Mucosa of descending colon (tissue), 3 donors: ENCODE measurements at regions not wholly inside any gene's neighbourhood (a gene's known extent, or its start where the extent isn't known, plus 50 kb on each side); places are given as distances from the start of the nearest gene placed in this dataset.
A peak's percentile ranks its signal among the peaks of the same experiment; 100 is the strongest.

Source experiments
- ATAC-seq: fragments of 200-7000 bp; cut with Tn5 transposase; one replicate; pipeline ENCODE4 v1.9.1; 2020; ENCODE audit warnings: mild to moderate bottlenecking, moderate library complexity
- DNase-seq, 3 donors: peaks; one replicate each; pipeline ENCODE4 v3.0.0-alpha.2; 2020
- H3K36me3 ChIP-seq: fragments of 200-600 bp; one replicate; pipeline ENCODE4 v1.8.0; 2021; ENCODE audit warnings: low read depth, mild to moderate bottlenecking
- H3K4me1 ChIP-seq: fragments of 200-600 bp; one replicate; pipeline ENCODE4 v1.8.0; 2021; ENCODE audit warnings: low read depth, mild to moderate bottlenecking
- H3K4me3 ChIP-seq: fragments of 200-600 bp; one replicate; pipeline ENCODE4 v1.8.0; 2021; ENCODE audit warnings: mild to moderate bottlenecking
- H3K9me3 ChIP-seq: fragments of 200-600 bp; one replicate; pipeline ENCODE4 v1.8.0; 2021; ENCODE audit warnings: mild to moderate bottlenecking
- intact Hi-C, 2 donors: fragments of 100-400 bp; cut with DNase I in 1 of 2; cut with micrococcal nuclease in 1 of 2; formaldehyde crosslinking; loops; one replicate each; pipeline versions ENCODE4 v1.11.0 to v1.11.1; 2022; cut with DNase I, micrococcal nuclease
- TF ChIP-seq, protein P1 (sequence below): fragments of 200-600 bp; IDR thresholded peaks from one replicate; pipeline ENCODE4 v1.8.0; 2022; ENCODE audit warnings: antibody characterized with exemption, mild to moderate bottlenecking
- donor health status: DM: no; HTN: no; CAD: no; lungs with moderate emphysema.
- donor health status: DM: no; HTN: no; CAD: no.
- donor health status: DM: no; HTN: yes; CAD: no.

DNA sequence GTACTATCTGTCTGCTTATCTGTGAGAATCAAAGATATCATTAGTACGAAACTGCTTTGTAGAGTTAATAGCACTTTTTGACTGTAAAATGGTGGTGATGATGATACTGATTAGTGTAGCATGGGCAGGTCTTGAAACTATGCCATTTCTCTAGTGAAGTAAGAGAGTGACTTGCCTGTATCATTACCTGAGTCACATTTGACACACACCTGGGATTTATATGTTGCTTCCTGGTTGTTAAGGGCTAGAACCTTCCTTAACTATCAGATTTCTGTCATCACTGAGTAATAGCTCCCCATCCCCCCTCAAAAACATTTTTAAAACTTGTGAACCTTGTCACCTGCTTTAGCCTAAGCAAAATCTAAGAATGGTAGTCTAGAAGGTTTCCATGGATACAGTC is 135.6 kb upstream of the RORB start:
- Histone ChIP-seq H3K36me3 (no peaks in the 10 kb centered on the region), H3K4me1 (no peaks in the 10 kb centered on the region), H3K4me3 (no peak overlapping the region), H3K9me3 (no peaks in the 10 kb centered on the region)
- ATAC-seq (no peak), DNase-seq (no peak)
- TF ChIP-seq, protein P1, sequence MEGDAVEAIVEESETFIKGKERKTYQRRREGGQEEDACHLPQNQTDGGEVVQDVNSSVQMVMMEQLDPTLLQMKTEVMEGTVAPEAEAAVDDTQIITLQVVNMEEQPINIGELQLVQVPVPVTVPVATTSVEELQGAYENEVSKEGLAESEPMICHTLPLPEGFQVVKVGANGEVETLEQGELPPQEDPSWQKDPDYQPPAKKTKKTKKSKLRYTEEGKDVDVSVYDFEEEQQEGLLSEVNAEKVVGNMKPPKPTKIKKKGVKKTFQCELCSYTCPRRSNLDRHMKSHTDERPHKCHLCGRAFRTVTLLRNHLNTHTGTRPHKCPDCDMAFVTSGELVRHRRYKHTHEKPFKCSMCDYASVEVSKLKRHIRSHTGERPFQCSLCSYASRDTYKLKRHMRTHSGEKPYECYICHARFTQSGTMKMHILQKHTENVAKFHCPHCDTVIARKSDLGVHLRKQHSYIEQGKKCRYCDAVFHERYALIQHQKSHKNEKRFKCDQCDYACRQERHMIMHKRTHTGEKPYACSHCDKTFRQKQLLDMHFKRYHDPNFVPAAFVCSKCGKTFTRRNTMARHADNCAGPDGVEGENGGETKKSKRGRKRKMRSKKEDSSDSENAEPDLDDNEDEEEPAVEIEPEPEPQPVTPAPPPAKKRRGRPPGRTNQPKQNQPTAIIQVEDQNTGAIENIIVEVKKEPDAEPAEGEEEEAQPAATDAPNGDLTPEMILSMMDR = no peak
- intact Hi-C loops = no loop called here

DNA sequence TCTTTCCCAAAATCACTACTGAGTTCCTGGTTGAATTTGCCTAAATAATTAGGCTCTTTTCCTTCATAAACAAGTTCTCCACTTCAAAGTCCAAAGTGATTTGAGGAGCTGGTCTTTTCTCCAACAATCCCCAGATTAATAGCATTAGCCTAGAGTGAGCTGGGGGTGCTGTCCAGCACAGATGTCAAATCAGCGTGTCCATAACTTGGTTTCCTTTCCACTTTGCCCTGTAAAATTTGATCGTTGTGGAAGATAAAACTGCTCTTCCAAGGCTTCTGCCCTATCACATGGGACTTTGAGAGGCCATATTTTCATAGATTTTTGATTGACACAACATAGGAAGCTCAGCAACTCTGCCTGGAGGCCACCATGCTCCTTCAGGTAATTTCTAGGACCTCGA is 134.7 kb upstream of the RORB start:
- no peaks in the 10 kb centered on the region for H3K36me3 ChIP-seq
- no peaks in the 10 kb centered on the region for H3K4me1 ChIP-seq
- intact Hi-C loops = no loop called here
- DNase-seq = no peak
- no peaks in the 10 kb centered on the region for H3K9me3 ChIP-seq
- TF ChIP-seq, protein P1 = no peak
- no peak for ATAC-seq
- H3K4me3 ChIP-seq = no peak overlapping the region

DNA sequence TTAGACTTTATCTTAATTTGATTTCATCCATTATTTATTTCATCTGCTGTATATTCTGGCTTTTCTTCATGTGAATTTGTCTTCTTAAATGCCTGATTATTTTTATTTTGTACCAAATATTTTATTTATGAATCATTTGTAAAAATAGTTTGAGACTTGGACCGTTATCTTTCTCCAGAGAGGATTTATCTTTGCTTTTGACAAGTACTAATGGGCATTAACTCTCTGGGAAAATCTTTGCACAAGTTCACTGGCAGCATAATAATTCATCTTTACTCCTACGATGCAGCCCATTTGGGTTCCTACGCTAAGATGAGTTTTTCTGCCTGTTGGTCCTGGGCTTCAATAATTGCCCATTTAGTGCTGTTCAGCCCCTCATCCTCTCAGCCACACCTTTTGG is 131.0 kb upstream of the RORB start:
- Histone ChIP-seq H3K36me3 (no peaks in the 10 kb centered on the region), H3K9me3 (no peaks in the 10 kb centered on the region), H3K4me1 (no peaks in the 10 kb centered on the region), H3K4me3 (no peak overlapping the region)
- ATAC-seq = no peak
- DNase-seq = no peak
- TF ChIP-seq, protein P1 = no peak
- intact Hi-C loops = no loop called here

DNA sequence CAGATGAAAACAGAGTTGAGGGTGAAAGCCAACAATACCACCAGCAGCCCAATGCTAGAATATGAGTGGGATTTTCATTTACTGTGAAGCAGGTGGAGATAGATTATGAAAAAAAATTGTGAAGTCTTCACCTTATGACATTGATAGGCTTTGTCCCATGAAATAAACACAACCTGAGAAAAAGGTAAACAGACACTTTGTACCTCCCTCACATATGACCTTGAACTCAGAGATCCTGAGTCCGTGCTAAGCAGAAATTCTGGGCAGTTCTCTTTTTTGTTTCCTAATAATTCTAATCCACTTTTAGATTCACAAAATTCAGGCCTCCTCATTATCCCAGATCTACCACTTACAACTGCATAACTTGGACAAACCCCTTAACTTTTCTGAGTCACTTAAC is 127.3 kb upstream of the RORB start:
- Histone ChIP-seq H3K4me1 (no peaks in the 10 kb centered on the region), H3K4me3 (no peak overlapping the region), H3K36me3 (no peaks in the 10 kb centered on the region), H3K9me3 (no peaks in the 10 kb centered on the region)
- intact Hi-C loops = no loop called here
- DNase-seq (no peak), ATAC-seq (no peak)
- TF ChIP-seq, protein P1 = no peak

DNA sequence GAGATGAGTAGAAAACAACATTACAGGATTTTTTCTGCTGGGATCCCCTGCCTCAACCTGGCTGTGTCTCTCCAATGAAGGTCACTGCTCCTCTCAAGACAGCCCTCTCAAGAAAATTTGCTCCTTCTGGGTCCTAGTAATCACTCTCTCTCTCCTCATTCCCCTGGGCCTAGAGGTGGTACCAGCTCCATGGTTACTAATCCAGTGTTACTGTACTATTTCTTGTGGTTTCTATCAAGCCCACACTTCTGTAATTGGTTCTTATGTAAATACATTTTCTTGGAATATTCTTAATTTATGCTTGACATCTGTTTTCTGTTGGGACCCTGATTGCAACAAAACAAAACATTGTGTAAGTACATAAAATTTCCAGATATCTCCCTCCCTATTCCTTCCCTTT is 123.8 kb upstream of the RORB start:
- ATAC-seq = no peak
- intact Hi-C loops = no loop called here

DNA sequence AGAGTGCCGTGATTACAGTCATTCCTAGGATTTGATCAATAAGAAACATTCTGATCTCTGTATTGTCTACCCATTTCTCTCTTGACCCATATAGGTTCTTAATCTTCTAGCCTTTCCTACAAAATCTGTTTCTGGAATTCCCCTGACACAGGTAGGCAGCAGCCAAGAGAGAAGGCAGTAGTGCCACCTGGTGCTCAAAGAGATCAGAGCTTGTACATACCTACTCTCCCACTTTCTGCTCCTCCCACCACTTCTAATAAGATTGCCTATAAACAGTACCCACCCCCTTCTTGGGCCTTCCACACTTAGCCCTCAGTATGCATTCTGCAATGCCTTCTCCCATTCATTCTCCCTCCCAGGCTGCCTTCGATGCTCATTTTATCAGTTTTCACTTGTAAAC is 117.4 kb upstream of the RORB start:
- no peak overlapping the region for H3K4me3 ChIP-seq
- ATAC-seq = peak; percentile 41
- no peaks in the 10 kb centered on the region for H3K9me3 ChIP-seq
- intact Hi-C loops = no loop called here
- DNase-seq = peak in 2 of 3 donors; percentile 16 to 17
- no peaks in the 10 kb centered on the region for H3K36me3 ChIP-seq
- no peaks in the 10 kb centered on the region for H3K4me1 ChIP-seq
- TF ChIP-seq, protein P1 = no peak

More for the DNA sequence above, 123.8 kb upstream of the RORB start:
- TF ChIP-seq, protein P1 = no peak
- no peaks in the 10 kb centered on the region for H3K4me1 ChIP-seq
- no peak for DNase-seq
- no peak overlapping the region for H3K4me3 ChIP-seq
- H3K36me3 ChIP-seq = no peaks in the 10 kb centered on the region
- no peaks in the 10 kb centered on the region for H3K9me3 ChIP-seq
